ENCODE measurements at regions not wholly inside any gene's neighbourhood (a gene's known extent, or its start where the extent isn't known, plus 50 kb on each side); places are given as distances from the start of the nearest gene placed in this dataset.

- DNase-seq (ENCODE audit: low read depth in 3 of 3) = peak in 1 of 3 experiments; percentile 12
Observed at GRCh38 chr9:95822583-95823431, 52.7 kb upstream of the ERCC6L2 start.

- no peak for DNase-seq (ENCODE audit: low read depth in 3 of 3)
Observed at GRCh38 chr9:95822015-95822414, 53.5 kb upstream of the ERCC6L2 start.

- DNase-seq (ENCODE audit: low read depth in 3 of 3) = no peak
Observed at GRCh38 chr9:95820074-95820473, 55.4 kb upstream of the ERCC6L2 start.

- DNase-seq (ENCODE audit: low read depth in 3 of 3) = no peak
Observed at GRCh38 chr9:95819636-95820035, 55.9 kb upstream of the ERCC6L2 start.

GRCh38 chr9:95817205-95817604, 58.3 kb upstream of the ERCC6L2 start:
- no peak for DNase-seq (ENCODE audit: low read depth in 3 of 3)

GRCh38 chr9:95816716-95817115, 58.8 kb upstream of the ERCC6L2 start:
- no peak for DNase-seq (ENCODE audit: low read depth in 3 of 3)

- no peak for DNase-seq (ENCODE audit: low read depth in 3 of 3)
Observed at GRCh38 chr9:95815961-95816360, 59.5 kb upstream of the ERCC6L2 start.

GRCh38 chr9:95815133-95815532, 60.4 kb upstream of the ERCC6L2 start:
- no peak for DNase-seq (ENCODE audit: low read depth in 3 of 3)

- DNase-seq (ENCODE audit: low read depth in 3 of 3) = no peak
Observed at GRCh38 chr9:95813923-95814322, 61.6 kb upstream of the ERCC6L2 start.

- DNase-seq (ENCODE audit: low read depth in 3 of 3) = no peak
Observed at GRCh38 chr9:95810814-95811213, 64.7 kb upstream of the ERCC6L2 start.

- no peak for DNase-seq (ENCODE audit: low read depth in 3 of 3)
Observed at GRCh38 chr9:95810133-95810532, 65.4 kb upstream of the ERCC6L2 start.

GRCh38 chr9:95809686-95810085, 65.8 kb upstream of the ERCC6L2 start:
- DNase-seq (ENCODE audit: low read depth in 3 of 3) = no peak

- no peak for DNase-seq (ENCODE audit: low read depth in 3 of 3)
Observed at GRCh38 chr9:95808011-95808410, 67.5 kb upstream of the ERCC6L2 start.

- no peak for DNase-seq (ENCODE audit: low read depth in 3 of 3)
Observed at GRCh38 chr9:95807326-95807947, 68.1 kb upstream of the ERCC6L2 start.

GRCh38 chr9:95803197-95803596, 72.3 kb upstream of the ERCC6L2 start:
- no peak for DNase-seq (ENCODE audit: low read depth in 3 of 3)

- no peak for DNase-seq (ENCODE audit: low read depth in 3 of 3)
Observed at GRCh38 chr9:95801797-95802196, 73.7 kb upstream of the ERCC6L2 start.

GRCh38 chr9:95796029-95796428, 79.5 kb upstream of the ERCC6L2 start:
- no peak for DNase-seq (ENCODE audit: low read depth in 3 of 3)

- DNase-seq (ENCODE audit: low read depth in 3 of 3) = no peak
Observed at GRCh38 chr9:95793924-95794828, 81.3 kb upstream of the ERCC6L2 start.

- DNase-seq (ENCODE audit: low read depth in 3 of 3) = no peak
Observed at GRCh38 chr9:95791695-95792094, 83.8 kb upstream of the ERCC6L2 start.

GRCh38 chr9:95791286-95791685, 84.2 kb upstream of the ERCC6L2 start:
- DNase-seq (ENCODE audit: low read depth in 3 of 3) = no peak

GRCh38 chr9:95788521-95788991, 86.9 kb upstream of the ERCC6L2 start:
- no peak for DNase-seq (ENCODE audit: low read depth in 3 of 3)

GRCh38 chr9:95788021-95788420, 87.5 kb upstream of the ERCC6L2 start:
- DNase-seq (ENCODE audit: low read depth in 3 of 3) = no peak

All from stimulated activated CD4-positive, alpha-beta T cell treated with anti-CD3 and anti-CD28 coated beads, TNF-alpha, amount 100 ng/mL, for 24 hours (primary cell).